HG03095 (cell line): ENCODE measurements at regions not wholly inside any gene's neighbourhood (a gene's known extent, or its start where the extent isn't known, plus 50 kb on each side); places are given as distances from the start of the nearest gene placed in this dataset.
A peak's percentile ranks its signal among the peaks of the same experiment; 100 is the strongest.

Experiments
- ATAC-seq: cut with Tn5 transposase; IDR thresholded peaks from one replicate; pipeline ENCODE4 v1.9.1; 2021; ENCODE audit warnings: moderate library complexity; ENCODE audit not compliant: unreplicated experiment

GRCh38 chr2:221145396-221145795 lies 426.7 kb downstream of the EPHA4 start:
- ATAC-seq = no peak

GRCh38 chr2:221153226-221153625 lies 418.9 kb downstream of the EPHA4 start:
- no peak for ATAC-seq

GRCh38 chr2:221154176-221154575 lies 417.9 kb downstream of the EPHA4 start:
- ATAC-seq = no peak

GRCh38 chr2:221156062-221156734 lies 415.9 kb downstream of the EPHA4 start:
- ATAC-seq = no peak

- no peak for ATAC-seq
These were observed 410.9 kb downstream of the EPHA4 start for GRCh38 chr2:221161186-221161585.

- no peak for ATAC-seq
These were observed 405.8 kb downstream of the EPHA4 start for GRCh38 chr2:221166292-221166691.

- ATAC-seq = no peak
These were observed 404.5 kb downstream of the EPHA4 start for GRCh38 chr2:221167561-221167960.

- no peak for ATAC-seq
These were observed 402.4 kb downstream of the EPHA4 start for GRCh38 chr2:221169724-221170123.

GRCh38 chr2:221170548-221170947 lies 401.6 kb downstream of the EPHA4 start:
- ATAC-seq = no peak

- no peak for ATAC-seq
These were observed 395.4 kb downstream of the EPHA4 start for GRCh38 chr2:221176667-221177066.

GRCh38 chr2:221178139-221178538 lies 394.0 kb downstream of the EPHA4 start:
- ATAC-seq = no peak

- ATAC-seq = no peak
These were observed 385.2 kb downstream of the EPHA4 start for GRCh38 chr2:221186873-221187272.

GRCh38 chr2:221189431-221190067 lies 382.6 kb downstream of the EPHA4 start:
- ATAC-seq = no peak

- ATAC-seq = no peak
These were observed 376.3 kb downstream of the EPHA4 start for GRCh38 chr2:221195829-221196228.

GRCh38 chr2:221197225-221197856 lies 374.8 kb downstream of the EPHA4 start:
- no peak for ATAC-seq

GRCh38 chr2:221198309-221198708 lies 373.8 kb downstream of the EPHA4 start:
- no peak for ATAC-seq

- ATAC-seq = no peak
These were observed 371.8 kb downstream of the EPHA4 start for GRCh38 chr2:221200184-221200839.

GRCh38 chr2:221202431-221202830 lies 369.7 kb downstream of the EPHA4 start:
- no peak for ATAC-seq

- peak; percentile 90 for ATAC-seq
These were observed 369.0 kb downstream of the EPHA4 start for GRCh38 chr2:221203125-221203524.

- no peak for ATAC-seq
These were observed 368.2 kb downstream of the EPHA4 start for GRCh38 chr2:221203856-221204255.

- no peak for ATAC-seq
These were observed 367.4 kb downstream of the EPHA4 start for GRCh38 chr2:221204699-221205098.
